Prostate gland (tissue), 2 donors: ENCODE measurements at regions not wholly inside any gene's neighbourhood (a gene's known extent, or its start where the extent isn't known, plus 50 kb on each side); places are given as distances from the start of the nearest gene placed in this dataset.

ENCODE experiments used
- DNase-seq: peaks from one replicate; pipeline ENCODE4 v3.0.0-alpha.2; 2019; ENCODE audit warnings: low spot score
- H3K27ac ChIP-seq, 2 donors: fragments of 200-600 bp; sonication (generic); 2 replicates each; pipeline ENCODE4 v1.5.1; 2017 to 2019
- H3K27me3 ChIP-seq: fragments of 200-600 bp; sonication (generic); replicated peaks from 2 replicates; pipeline ENCODE4 v1.5.1; 2019; ENCODE audit not compliant: insufficient read depth
- H3K36me3 ChIP-seq, 2 donors: fragments of 200-600 bp; sonication (generic); 1 replicate in 1 of 2; 2 replicates in 1 of 2; pipeline versions ENCODE4 v1.5.1 to v1.8.1; 2017 to 2019
- H3K4me1 ChIP-seq: fragments of 200-600 bp; sonication (generic); replicated peaks from 2 replicates; pipeline ENCODE4 v1.5.1; 2019
- H3K4me3 ChIP-seq, 2 donors: fragments of 200-600 bp; sonication (generic); 2 replicates each; pipeline ENCODE4 v1.5.1; 2017 to 2019
- H3K9me3 ChIP-seq: fragments of 200-600 bp; sonication (generic); 2 replicates; pipeline ENCODE4 v1.5.1; 2017
- CTCF ChIP-seq, 4 experiments: fragments of 200-600 bp in 2 of 4; fragments of 450-650 bp in 2 of 4; sonication (generic) in 2 of 4; IDR thresholded peaks; 1 replicate in 3 of 4; 2 replicates in 1 of 4; pipeline ENCODE4 v1.5.1; 2016 to 2019; ENCODE audit warnings: antibody characterized with exemption in 4 of 4, mild to moderate bottlenecking in 2 of 4, moderate library complexity in 2 of 4
- POLR2A ChIP-seq: fragments of 450-650 bp; IDR thresholded peaks from one replicate; pipeline ENCODE4 v1.6.1; 2016; ENCODE audit warnings: antibody characterized with exemption, mild to moderate bottlenecking
- POLR2AphosphoS5 ChIP-seq: sonication (generic); formaldehyde crosslinking; IDR thresholded peaks from one replicate; pipeline ENCODE4 v1.6.1; 2017; ENCODE audit warnings: antibody characterized with exemption
- WGBS: methylation state at CpG from one replicate; pipeline ENCODE4 v1.1.5; 2018; 5-methylcytosine and 5-hydroxymethylcytosine counted together
- intact Hi-C: fragments of 100-400 bp; cut with DNase I; formaldehyde crosslinking; loops from one replicate; pipeline ENCODE4 v1.14.2; 2022

GRCh38 chr18:75158465-75159237, 50.3 kb downstream of the PTGR3 start:
- no peaks in the 10 kb centered on the region for H3K4me1 ChIP-seq
- H3K36me3 ChIP-seq = no peaks in the 10 kb centered on the region
- no peak for DNase-seq
- H3K4me3 ChIP-seq = no peak overlapping the region
- 95% methylated on average over 24 of the region's 24 CpGs for WGBS
- H3K27me3 ChIP-seq = no peaks in the 10 kb centered on the region
- no peak for TF ChIP-seq CTCF (IDR thresholded peaks at IDR 0.05)
- H3K9me3 ChIP-seq = no peaks in the 10 kb centered on the region
- H3K27ac ChIP-seq = no peak overlapping the region
- intact Hi-C loops = no loop called here

GRCh38 chr18:75157851-75158250, 51.1 kb downstream of the PTGR3 start:
- WGBS = 98% methylated on average over 12 of the region's 12 CpGs

GRCh38 chr18:75157381-75157780, 51.6 kb downstream of the PTGR3 start:
- intact Hi-C loops = no loop called here
- 98% methylated on average over 12 of the region's 12 CpGs for WGBS

More at GRCh38 chr18:75157851-75158250, 51.1 kb downstream of the PTGR3 start:
- Histone ChIP-seq H3K27me3 (no peaks in the 10 kb centered on the region), H3K4me1 (no peaks in the 10 kb centered on the region), H3K4me3 (no peak overlapping the region), H3K9me3 (no peaks in the 10 kb centered on the region), H3K36me3 (no peaks in the 10 kb centered on the region), H3K27ac (no peak overlapping the region)
- intact Hi-C loops = no loop called here
- no peak for TF ChIP-seq CTCF (IDR thresholded peaks at IDR 0.05)
- no peak for TF ChIP-seq POLR2A
- no peak for TF ChIP-seq POLR2AphosphoS5
- no peak for DNase-seq

GRCh38 chr18:75156831-75157230, 52.1 kb downstream of the PTGR3 start:
- TF ChIP-seq CTCF (IDR thresholded peaks at IDR 0.05) (no peak), POLR2A (no peak), POLR2AphosphoS5 (no peak)
- H3K9me3 ChIP-seq = no peaks in the 10 kb centered on the region
- H3K4me3 ChIP-seq = no peak overlapping the region
- H3K27me3 ChIP-seq = no peaks in the 10 kb centered on the region
- H3K27ac ChIP-seq = no peak overlapping the region
- H3K4me1 ChIP-seq = no peaks in the 10 kb centered on the region
- intact Hi-C loops = no loop called here
- no peaks in the 10 kb centered on the region for H3K36me3 ChIP-seq
- 95% methylated on average over 5 of the region's 5 CpGs for WGBS
- DNase-seq = no peak

More at GRCh38 chr18:75157381-75157780, 51.6 kb downstream of the PTGR3 start:
- no peaks in the 10 kb centered on the region for H3K9me3 ChIP-seq
- TF ChIP-seq POLR2A = no peak
- TF ChIP-seq CTCF (IDR thresholded peaks at IDR 0.05) = no peak
- no peak for TF ChIP-seq POLR2AphosphoS5
- H3K4me1 ChIP-seq = no peaks in the 10 kb centered on the region
- H3K27ac ChIP-seq = no peak overlapping the region
- no peak for DNase-seq
- H3K4me3 ChIP-seq = no peak overlapping the region
- H3K27me3 ChIP-seq = no peaks in the 10 kb centered on the region
- no peaks in the 10 kb centered on the region for H3K36me3 ChIP-seq

- H3K36me3 ChIP-seq = no peaks in the 10 kb centered on the region
- H3K9me3 ChIP-seq = no peaks in the 10 kb centered on the region
- H3K4me3 ChIP-seq = no peak overlapping the region
- no peaks in the 10 kb centered on the region for H3K27me3 ChIP-seq
- no peak for TF ChIP-seq POLR2AphosphoS5
- TF ChIP-seq POLR2A = no peak
- TF ChIP-seq CTCF (IDR thresholded peaks at IDR 0.05) = no peak
- WGBS = 93% methylated on average over 24 of the region's 24 CpGs
- H3K27ac ChIP-seq = no peak overlapping the region
- intact Hi-C loops = no loop called here
- DNase-seq = no peak
- H3K4me1 ChIP-seq = no peaks in the 10 kb centered on the region
Observed at GRCh38 chr18:75156139-75156750, 52.7 kb downstream of the PTGR3 start.
